ENCODE measurements at regions not wholly inside any gene's neighbourhood (a gene's known extent, or its start where the extent isn't known, plus 50 kb on each side); places are given as distances from the start of the nearest gene placed in this dataset.

DNA sequence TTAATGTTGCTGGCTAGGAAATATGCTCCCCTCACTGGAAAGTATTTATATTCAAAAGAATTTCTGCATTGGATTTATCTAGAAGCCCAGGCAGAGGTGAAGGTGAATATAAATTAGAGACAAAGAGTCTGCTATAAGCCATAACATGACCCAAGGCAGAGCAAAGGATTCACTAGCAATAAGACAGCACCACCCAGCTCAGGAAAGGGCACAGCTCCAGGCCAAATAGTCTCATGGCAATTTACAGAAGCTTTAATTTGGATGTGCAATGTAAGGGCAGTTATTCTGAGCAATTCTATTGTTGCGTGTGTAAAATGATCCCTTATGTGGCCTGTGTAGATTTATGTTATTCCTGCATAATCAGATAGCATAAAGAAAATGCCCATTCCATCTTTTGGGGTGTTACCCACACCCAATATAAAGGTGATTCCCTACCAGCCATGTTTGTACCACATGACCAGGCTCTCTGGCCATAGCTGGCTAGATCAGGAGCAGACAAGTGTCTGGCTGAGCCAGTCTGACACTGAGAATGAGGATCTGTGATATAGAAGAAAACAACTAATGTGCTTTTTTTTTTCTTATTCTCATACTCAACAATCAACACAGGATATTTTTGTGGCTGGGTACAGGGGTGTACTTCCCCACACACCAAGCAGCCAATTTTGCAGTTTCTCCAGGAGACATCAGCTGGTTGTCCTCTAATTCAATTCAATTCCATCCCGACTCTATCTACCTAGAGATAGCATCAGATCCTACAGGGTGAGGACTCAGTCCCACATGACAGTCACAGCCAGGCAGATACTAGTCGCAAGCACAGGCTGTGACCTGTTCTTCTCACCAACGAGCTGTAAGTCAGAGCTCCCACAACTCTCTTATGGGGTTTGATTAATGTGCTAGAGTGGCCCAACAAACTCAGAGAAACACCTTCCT, 181.4 kb downstream of the KCTD15 start:
- no peak for DNase-seq (ENCODE audit: low spot score)
- ATAC-seq = no peak
- H3K4me3 Mint-ChIP-seq = no peak overlapping the region
- no peaks in the 10 kb centered on the region for H3K36me3 Mint-ChIP-seq
- no peaks in the 10 kb centered on the region for H3K9me3 Mint-ChIP-seq
- no peaks in the 10 kb centered on the region for H3K4me1 Mint-ChIP-seq (ENCODE audit: low read depth in 2 of 2)
- no peak overlapping the region for H3K27ac Mint-ChIP-seq
- peaks cover 25 to 45% of the 10 kb centered on the region in 2 donors for H3K27me3 Mint-ChIP-seq

DNA sequence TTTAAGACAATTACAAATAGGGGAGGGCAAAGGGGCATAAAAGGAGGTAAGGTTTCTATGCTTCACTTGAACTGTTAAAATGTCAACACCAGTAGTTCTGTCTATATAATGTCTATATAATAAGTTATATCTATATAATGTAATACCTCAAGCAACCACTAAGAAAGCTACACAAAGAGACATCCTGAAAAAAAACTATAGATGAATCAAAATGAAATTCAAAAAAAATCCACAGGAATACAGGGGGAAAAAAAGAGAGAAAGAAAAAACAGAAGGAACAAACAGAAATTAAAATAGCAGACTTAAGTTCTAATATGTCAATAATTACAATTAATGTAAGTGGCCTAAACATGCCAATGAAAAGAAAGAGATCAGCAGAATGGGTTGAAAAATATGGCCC, 186.0 kb downstream of the KCTD15 start:
- DNase-seq (ENCODE audit: low spot score) (no peak), ATAC-seq (no peak)
- no peak overlapping the region for H3K4me3 Mint-ChIP-seq
- peaks cover 3% of the 10 kb centered on the region for H3K9me3 Mint-ChIP-seq
- H3K27ac Mint-ChIP-seq = no peak overlapping the region
- H3K27me3 Mint-ChIP-seq = peaks cover 22 to 44% of the 10 kb centered on the region in 2 donors
- no peaks in the 10 kb centered on the region for H3K36me3 Mint-ChIP-seq
- no peaks in the 10 kb centered on the region for H3K4me1 Mint-ChIP-seq (ENCODE audit: low read depth in 2 of 2)

DNA sequence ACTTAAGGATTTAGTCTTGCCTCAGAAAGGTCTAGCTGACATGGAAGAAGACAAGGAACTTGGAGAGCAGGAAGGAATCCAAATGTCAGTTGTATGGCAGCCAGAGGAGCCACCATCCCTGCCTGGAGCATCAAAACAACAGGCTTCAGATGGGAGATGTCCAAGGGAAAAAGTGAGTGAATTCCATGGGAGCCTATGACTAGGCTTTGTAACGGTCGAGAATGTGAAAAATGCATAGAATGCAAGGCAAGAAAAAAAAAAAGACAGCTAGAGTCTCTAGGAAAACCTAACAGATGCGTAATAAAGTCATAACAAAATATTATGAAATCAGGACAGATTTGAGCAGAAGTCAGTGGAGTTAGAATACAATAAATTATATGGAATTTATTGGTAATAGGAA, 183.7 kb upstream of the LSM14A start:
- no peak for ATAC-seq
- H3K4me1 Mint-ChIP-seq (ENCODE audit: low read depth in 2 of 2) = no peaks in the 10 kb centered on the region
- no peak for DNase-seq (ENCODE audit: low spot score)
- no peak overlapping the region for H3K4me3 Mint-ChIP-seq
- H3K27ac Mint-ChIP-seq = no peak overlapping the region
- H3K36me3 Mint-ChIP-seq = peaks cover 21% of the 10 kb centered on the region
- peaks cover 38 to 54% of the 10 kb centered on the region in 2 donors for H3K27me3 Mint-ChIP-seq
- peaks cover 28% of the 10 kb centered on the region for H3K9me3 Mint-ChIP-seq

DNA sequence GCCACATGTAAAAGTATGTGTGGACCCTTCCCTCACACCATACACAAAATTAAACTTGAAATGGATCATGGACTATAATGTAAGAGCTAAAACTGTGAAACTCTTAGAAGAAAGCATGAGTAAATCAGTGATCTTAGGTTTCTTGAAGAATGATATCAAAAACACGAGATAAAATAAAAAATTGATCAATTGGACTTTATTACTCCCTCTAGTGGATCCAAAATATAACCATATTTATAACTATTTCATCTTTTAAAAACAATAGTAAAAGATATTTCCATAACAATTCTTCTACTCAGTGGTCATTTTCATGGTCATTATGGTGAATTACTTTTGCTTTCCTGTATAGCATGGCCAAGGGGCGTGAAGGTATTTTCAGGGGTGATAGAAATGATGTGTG, 174.6 kb upstream of the LSM14A start:
- no peak for DNase-seq (ENCODE audit: low spot score)
- H3K27ac Mint-ChIP-seq = no peak overlapping the region
- peaks cover under 1% of the 10 kb centered on the region for H3K36me3 Mint-ChIP-seq
- no peaks in the 10 kb centered on the region for H3K4me1 Mint-ChIP-seq (ENCODE audit: low read depth in 2 of 2)
- no peaks in the 10 kb centered on the region for H3K9me3 Mint-ChIP-seq
- H3K4me3 Mint-ChIP-seq = no peak overlapping the region
- H3K27me3 Mint-ChIP-seq = peaks cover 27 to 29% of the 10 kb centered on the region in 2 donors
- no peak for ATAC-seq

DNA sequence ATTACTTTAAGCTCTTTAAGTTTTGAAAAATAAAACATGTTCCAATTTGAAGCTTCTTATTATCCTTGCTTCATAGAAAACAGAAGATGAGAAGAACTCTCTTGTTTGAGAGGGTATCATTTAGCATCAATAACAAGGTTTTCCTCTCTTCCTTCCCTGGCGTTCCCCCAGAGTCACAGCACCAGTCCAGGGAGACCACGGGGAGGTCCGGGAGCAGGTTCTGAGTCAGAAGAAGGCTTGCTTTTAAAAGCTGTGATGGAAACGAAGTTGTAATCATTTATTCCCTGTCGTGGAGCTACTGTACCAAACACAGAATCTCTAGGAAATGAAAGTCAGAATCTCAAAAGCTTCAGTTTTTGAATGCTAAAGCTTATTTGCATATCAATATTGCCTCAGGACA, 174.0 kb upstream of the LSM14A start:
- Mint-ChIP-seq H3K36me3 (no peaks in the 10 kb centered on the region), H3K27me3 (peaks cover 26 to 27% of the 10 kb centered on the region in 2 donors), H3K4me3 (no peak overlapping the region), H3K27ac (no peak overlapping the region), H3K4me1 (ENCODE audit: low read depth in 2 of 2) (no peaks in the 10 kb centered on the region), H3K9me3 (no peaks in the 10 kb centered on the region)
- DNase-seq (ENCODE audit: low spot score) = no peak
- no peak for ATAC-seq

DNA sequence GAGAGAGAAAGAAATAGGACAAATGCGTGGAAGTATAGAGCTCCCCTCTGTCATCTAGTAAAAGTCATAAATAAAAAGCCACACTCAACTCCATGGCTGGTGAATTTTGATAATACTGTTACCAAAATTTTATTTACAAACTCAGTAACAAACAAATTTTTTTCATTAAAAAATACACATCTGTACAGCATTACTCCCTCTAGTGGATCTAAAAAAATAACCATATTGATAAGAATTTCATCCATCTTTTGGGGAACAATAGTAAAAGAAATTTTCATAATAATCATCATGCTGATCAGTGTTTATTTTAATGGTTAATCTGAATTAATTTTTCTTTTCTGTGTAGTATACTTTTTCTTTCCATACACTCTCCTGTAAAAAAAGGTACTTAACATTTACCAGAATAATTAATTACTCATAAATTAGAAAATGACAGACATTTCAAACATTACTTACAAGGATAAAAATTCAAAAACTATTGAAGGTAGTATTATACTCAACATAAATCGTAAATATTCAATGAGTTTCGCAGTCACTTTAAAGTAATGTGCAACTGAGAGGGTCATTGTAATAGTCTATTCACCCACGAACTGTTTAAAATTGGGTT, 173.5 kb upstream of the LSM14A start:
- Mint-ChIP-seq H3K27ac (no peak overlapping the region), H3K4me3 (no peak overlapping the region), H3K9me3 (no peaks in the 10 kb centered on the region), H3K36me3 (no peaks in the 10 kb centered on the region), H3K4me1 (ENCODE audit: low read depth in 2 of 2) (no peaks in the 10 kb centered on the region), H3K27me3 (peaks cover 24 to 25% of the 10 kb centered on the region in 2 donors)
- ATAC-seq (no peak), DNase-seq (ENCODE audit: low spot score) (no peak)

DNA sequence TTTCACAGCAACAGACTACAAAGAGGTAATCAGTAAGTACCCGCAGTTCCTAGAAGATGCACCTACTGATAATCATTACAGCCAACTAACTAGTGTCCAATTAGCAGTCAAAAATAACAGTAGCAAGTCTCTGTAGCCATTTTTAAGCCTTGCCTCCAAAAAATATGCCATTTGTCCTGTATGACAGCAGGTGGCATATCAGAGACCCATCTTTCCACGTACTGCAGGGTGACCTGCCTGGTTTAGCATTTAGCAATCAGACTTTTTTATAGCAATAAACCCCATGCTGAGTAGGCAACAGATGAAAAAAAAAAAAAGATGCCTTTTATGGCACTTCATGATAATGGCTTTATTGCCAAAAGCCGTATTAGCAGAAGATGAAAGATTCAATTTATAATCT, 155.3 kb upstream of the LSM14A start:
- Mint-ChIP-seq H3K4me3 (no peak overlapping the region), H3K9me3 (peaks cover 4% of the 10 kb centered on the region), H3K36me3 (peaks cover 4% of the 10 kb centered on the region), H3K27me3 (peaks cover 22 to 57% of the 10 kb centered on the region in 2 donors), H3K27ac (no peak overlapping the region), H3K4me1 (ENCODE audit: low read depth in 2 of 2) (no peaks in the 10 kb centered on the region)
- DNase-seq (ENCODE audit: low spot score) (no peak), ATAC-seq (no peak)

DNA sequence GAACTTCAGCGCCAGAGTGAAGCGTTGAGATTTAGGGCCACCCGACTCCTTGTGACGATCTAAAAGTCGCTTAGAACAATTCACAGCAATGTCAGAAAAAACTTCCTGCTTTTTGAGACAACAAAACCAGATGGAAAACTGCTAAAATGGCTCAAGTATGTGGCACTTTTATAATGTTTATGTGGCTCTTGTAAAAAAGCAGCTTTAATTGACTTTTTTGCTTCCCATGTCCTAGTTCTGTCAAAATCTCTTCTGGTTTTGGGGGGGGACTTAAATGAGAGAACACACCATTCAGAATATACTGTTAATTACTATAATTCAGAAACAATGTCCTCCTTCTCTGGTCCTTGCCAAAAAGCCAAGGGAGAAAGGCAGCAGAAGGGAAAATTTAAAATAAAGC, 154.7 kb upstream of the LSM14A start:
- Mint-ChIP-seq H3K4me3 (no peak overlapping the region), H3K27me3 (peaks cover 19 to 57% of the 10 kb centered on the region in 2 donors), H3K36me3 (peaks cover 5% of the 10 kb centered on the region), H3K27ac (no peak overlapping the region), H3K9me3 (peaks cover 1% of the 10 kb centered on the region), H3K4me1 (ENCODE audit: low read depth in 2 of 2) (no peaks in the 10 kb centered on the region)
- DNase-seq (ENCODE audit: low spot score) = no peak
- ATAC-seq = no peak

DNA sequence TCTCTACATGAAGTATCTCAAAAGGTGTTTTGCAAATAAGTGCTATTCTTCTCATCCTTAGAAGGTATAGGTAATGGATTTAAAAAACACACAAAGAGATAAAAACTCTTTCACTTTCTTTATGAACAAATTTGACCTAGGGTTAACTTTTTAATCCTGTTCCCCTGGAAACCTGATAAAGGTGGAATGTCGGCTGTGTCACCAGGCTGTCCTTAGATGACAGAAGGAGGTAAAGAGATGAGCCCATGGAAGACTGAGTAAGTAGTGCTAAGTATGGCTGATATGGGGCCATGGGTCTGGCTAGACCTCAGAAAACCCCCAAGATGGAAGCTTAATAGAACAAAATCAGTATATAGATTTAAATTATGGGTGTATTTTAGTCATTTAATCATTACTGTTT, 153.8 kb upstream of the LSM14A start:
- Mint-ChIP-seq H3K27ac (no peak overlapping the region), H3K4me1 (ENCODE audit: low read depth in 2 of 2) (no peaks in the 10 kb centered on the region)

DNA sequence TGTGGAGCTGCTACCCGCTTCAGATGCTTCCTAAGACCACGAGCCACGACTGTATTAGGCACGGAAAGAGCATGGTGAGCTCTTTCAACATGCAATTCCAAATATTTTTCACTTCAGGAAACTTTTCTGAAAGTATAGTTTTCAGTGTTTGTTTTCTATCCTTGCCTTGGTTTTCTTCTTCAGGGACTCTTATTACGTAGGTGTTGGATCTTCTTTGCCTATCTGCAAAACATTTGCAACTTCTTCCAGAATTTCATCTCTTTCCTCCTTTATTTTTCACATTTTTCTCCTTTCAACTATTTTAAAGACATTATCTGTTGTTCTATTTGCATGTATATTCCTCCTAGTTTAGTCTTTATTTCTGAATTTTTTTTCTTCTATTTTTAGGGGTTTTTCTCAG, 148.9 kb upstream of the LSM14A start:
- Mint-ChIP-seq H3K4me3 (no peak overlapping the region), H3K27ac (no peak overlapping the region), H3K9me3 (peaks cover 14% of the 10 kb centered on the region), H3K4me1 (ENCODE audit: low read depth in 2 of 2) (no peaks in the 10 kb centered on the region), H3K36me3 (peaks cover 20% of the 10 kb centered on the region), H3K27me3 (peaks cover 28 to 44% of the 10 kb centered on the region in 2 donors)
- DNase-seq (ENCODE audit: low spot score) (no peak), ATAC-seq (no peak)

More for the DNA sequence above, 153.8 kb upstream of the LSM14A start:
- Mint-ChIP-seq H3K4me3 (no peak overlapping the region), H3K9me3 (peaks cover 7% of the 10 kb centered on the region), H3K36me3 (peaks cover 15% of the 10 kb centered on the region), H3K27me3 (peaks cover 27 to 61% of the 10 kb centered on the region in 2 donors)
- no peak for DNase-seq (ENCODE audit: low spot score)
- ATAC-seq = no peak

DNA sequence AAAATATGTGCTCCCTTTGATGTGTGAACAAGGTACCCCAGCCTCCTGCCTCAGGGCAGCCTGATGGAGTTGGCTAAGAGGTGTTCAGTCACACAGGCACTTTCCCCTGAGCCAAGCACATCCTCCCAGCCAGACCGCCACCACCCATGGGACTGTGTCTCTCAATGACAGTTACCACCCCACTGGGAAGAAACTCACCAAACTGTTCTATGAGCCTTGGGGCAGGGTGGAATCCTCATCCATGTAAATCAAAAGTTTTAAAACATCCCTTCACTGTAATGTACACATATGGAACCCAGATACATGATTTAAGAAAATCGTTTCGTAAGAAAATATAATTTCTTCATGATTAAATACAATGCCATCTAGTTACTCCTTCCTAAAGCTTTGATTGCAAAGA, 138.4 kb upstream of the LSM14A start:
- H3K27me3 Mint-ChIP-seq = peaks cover 18 to 39% of the 10 kb centered on the region in 2 donors
- DNase-seq (ENCODE audit: low spot score) (no peak), ATAC-seq (peak in 1 of 2 donors; percentile 48)
- H3K36me3 Mint-ChIP-seq = no peaks in the 10 kb centered on the region
- no peak overlapping the region for H3K27ac Mint-ChIP-seq
- no peaks in the 10 kb centered on the region for H3K4me1 Mint-ChIP-seq (ENCODE audit: low read depth in 2 of 2)
- H3K9me3 Mint-ChIP-seq = no peaks in the 10 kb centered on the region
- H3K4me3 Mint-ChIP-seq = no peak overlapping the region

DNA sequence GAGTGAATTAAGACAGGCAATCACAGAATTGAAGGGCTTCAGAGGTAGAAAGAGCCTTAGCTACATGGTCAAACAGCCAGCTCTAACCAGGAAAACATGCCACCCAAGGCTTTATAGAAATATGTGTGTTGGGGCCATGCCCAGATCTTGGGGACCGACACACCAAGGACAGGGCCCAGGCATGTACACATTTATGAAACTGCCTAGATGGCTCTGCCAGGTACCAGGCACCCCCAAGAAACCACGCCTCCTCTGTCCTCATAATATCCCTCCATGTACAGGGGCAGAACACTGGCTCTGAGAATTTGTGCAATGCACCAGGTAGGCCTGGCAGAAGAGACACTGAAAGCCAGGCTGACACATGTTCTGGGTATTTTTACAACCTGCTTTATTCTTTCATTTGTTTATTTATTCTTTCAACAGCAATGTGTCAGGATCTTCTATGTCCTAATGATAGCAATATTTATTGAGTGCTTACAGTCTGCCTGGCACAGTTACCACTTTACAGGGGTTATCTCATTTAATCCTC, 137.9 kb upstream of the LSM14A start:
- no peak overlapping the region for H3K4me3 Mint-ChIP-seq
- H3K9me3 Mint-ChIP-seq = no peaks in the 10 kb centered on the region
- no peak overlapping the region for H3K27ac Mint-ChIP-seq

DNA sequence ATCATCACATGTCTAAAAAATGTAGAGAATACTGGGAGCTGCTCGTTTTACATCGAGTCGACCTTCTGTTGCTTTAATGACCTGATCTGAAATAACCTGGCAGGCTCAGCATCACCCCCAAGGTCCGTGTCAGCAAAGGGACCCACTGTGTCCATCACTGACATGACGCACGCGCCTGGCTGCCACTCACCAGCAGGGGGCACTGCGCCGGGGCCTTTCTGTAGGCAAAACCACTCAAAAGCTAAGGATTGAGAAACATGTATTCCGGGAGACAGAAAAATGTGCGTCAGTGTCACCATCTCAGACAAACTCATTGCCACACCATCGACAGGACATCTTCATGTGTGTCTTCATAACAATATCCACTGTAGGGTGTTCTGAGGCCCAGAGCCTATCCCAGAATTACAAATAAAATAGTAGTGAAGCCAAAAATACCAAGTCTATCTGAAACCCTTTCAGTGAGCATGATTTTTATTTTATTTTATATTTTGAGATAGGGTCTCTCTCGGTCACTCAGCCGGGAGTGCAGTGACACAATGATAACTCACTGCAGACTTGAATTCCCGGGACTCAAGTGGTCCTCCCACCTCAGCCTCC, 130.3 kb upstream of the LSM14A start:
- no peaks in the 10 kb centered on the region for H3K9me3 Mint-ChIP-seq
- peak; percentile 58 to 71 for ATAC-seq

More for the DNA sequence above, 137.9 kb upstream of the LSM14A start:
- Mint-ChIP-seq H3K36me3 (no peaks in the 10 kb centered on the region), H3K27me3 (peaks cover 18 to 34% of the 10 kb centered on the region in 2 donors), H3K4me1 (ENCODE audit: low read depth in 2 of 2) (no peaks in the 10 kb centered on the region)
- ATAC-seq (no peak), DNase-seq (ENCODE audit: low spot score) (no peak)

DNA sequence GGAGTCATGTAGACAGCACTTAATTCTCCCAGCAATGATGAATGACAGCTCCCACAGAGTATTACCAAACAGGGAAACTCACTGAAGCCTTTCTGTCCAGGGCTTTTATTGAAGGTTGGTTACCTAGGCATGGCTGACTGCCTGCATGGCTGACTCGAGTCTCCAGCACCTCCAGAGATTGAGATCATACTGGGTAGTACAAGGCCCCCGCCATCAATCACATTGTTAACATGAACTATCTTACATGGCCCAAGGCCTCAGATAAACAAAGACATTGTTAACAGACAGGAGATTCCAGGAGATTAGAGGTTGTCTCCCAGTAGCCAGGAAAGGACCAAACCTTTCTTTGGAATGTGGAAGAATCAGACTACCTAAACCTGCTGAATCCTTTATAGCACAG, 128.3 kb upstream of the LSM14A start:
- Mint-ChIP-seq H3K4me1 (ENCODE audit: low read depth in 2 of 2) (no peaks in the 10 kb centered on the region), H3K9me3 (no peaks in the 10 kb centered on the region), H3K27ac (no peak overlapping the region), H3K36me3 (no peaks in the 10 kb centered on the region), H3K4me3 (no peak overlapping the region), H3K27me3 (peaks cover 22 to 24% of the 10 kb centered on the region in 2 donors)
- DNase-seq (ENCODE audit: low spot score) (no peak), ATAC-seq (no peak)

More for the DNA sequence above, 130.3 kb upstream of the LSM14A start:
- DNase-seq (ENCODE audit: low spot score) = peak; percentile 84
- Mint-ChIP-seq H3K36me3 (no peaks in the 10 kb centered on the region), H3K27me3 (peaks cover 19 to 26% of the 10 kb centered on the region in 2 donors), H3K27ac (no peak overlapping the region), H3K4me3 (no peak overlapping the region), H3K4me1 (ENCODE audit: low read depth in 2 of 2) (no peaks in the 10 kb centered on the region)

Data from natural killer cell treated with Interleukin-12 subunit alpha and Interleukin-12 subunit beta and Interleukin-15 and Interleukin-18, amount 100 ng/mL, for 72 hours (primary cell).